ENCODE measurements at regions not wholly inside any gene's neighbourhood (a gene's known extent, or its start where the extent isn't known, plus 50 kb on each side); places are given as distances from the start of the nearest gene placed in this dataset.

DNA sequence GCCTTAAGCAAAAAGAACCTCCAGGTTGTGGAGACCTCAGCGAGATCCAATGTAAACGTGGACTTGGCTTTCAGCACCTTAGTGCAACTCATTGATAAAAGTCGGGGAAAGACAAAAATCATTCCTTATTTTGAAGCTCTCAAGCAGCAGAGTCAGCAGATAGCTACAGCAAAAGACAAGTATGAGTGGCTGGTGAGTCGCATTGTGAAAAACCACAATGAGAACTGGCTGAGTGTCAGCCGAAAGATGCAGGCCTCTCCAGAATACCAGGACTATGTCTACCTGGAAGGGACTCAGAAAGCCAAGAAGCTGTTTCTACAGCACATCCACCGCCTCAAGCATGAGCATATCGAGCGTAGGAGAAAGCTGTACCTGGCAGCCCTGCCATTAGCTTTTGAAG, 58.5 kb downstream of the ARHGAP35 start:
- Histone ChIP-seq H3K4me1 (peaks cover 17 to 28% of the 10 kb centered on the region in 2 donors), H3K27ac (no peak overlapping the region), H3K4me3 (no peak overlapping the region), H3K27me3 (no peaks in the 10 kb centered on the region), H3K9me3 (no peaks in the 10 kb centered on the region), H3K36me3 (peaks cover 0 to 43% of the 10 kb centered on the region in 2 donors)
- DNase-seq (no peak), ATAC-seq (no peak)
- TF ChIP-seq, protein P1, sequence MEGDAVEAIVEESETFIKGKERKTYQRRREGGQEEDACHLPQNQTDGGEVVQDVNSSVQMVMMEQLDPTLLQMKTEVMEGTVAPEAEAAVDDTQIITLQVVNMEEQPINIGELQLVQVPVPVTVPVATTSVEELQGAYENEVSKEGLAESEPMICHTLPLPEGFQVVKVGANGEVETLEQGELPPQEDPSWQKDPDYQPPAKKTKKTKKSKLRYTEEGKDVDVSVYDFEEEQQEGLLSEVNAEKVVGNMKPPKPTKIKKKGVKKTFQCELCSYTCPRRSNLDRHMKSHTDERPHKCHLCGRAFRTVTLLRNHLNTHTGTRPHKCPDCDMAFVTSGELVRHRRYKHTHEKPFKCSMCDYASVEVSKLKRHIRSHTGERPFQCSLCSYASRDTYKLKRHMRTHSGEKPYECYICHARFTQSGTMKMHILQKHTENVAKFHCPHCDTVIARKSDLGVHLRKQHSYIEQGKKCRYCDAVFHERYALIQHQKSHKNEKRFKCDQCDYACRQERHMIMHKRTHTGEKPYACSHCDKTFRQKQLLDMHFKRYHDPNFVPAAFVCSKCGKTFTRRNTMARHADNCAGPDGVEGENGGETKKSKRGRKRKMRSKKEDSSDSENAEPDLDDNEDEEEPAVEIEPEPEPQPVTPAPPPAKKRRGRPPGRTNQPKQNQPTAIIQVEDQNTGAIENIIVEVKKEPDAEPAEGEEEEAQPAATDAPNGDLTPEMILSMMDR (IDR thresholded peaks at IDR 0.05) = no peak
- intact Hi-C loops (cut with DNase I) = loop anchor here (10.0 kb wide), 2 partner anchors 55 to 75 kb away; partner anchors contain the start of gene ARHGAP35 (in 1 of the 2)

DNA sequence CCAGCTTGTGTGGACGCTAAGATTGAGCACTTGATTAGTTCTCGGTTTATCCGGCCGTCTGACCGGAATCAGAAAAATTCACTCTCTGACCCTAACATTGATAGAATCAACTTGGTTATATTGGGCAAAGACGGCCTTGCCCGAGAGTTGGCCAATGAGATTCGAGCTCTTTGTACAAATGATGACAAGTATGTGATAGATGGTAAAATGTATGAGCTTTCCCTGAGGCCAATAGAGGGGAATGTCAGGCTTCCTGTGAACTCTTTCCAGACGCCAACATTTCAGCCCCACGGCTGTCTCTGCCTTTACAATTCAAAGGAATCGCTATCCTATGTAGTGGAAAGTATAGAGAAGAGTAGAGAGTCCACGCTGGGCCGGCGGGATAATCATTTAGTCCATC, 59.6 kb downstream of the ARHGAP35 start:
- Histone ChIP-seq H3K27ac (no peak overlapping the region), H3K27me3 (no peaks in the 10 kb centered on the region), H3K9me3 (no peaks in the 10 kb centered on the region), H3K36me3 (peaks cover 0 to 43% of the 10 kb centered on the region in 2 donors), H3K4me3 (no peak overlapping the region), H3K4me1 (peaks cover 17 to 32% of the 10 kb centered on the region in 2 donors)
- intact Hi-C loops (cut with DNase I) = loop anchor here in 1 of 2 donors (10.0 kb wide), 1 partner anchor 64 kb away; no protein-coding TSS in a partner anchor
- DNase-seq (no peak), ATAC-seq (no peak)
- TF ChIP-seq, protein P1 (IDR thresholded peaks at IDR 0.05) = no peak

DNA sequence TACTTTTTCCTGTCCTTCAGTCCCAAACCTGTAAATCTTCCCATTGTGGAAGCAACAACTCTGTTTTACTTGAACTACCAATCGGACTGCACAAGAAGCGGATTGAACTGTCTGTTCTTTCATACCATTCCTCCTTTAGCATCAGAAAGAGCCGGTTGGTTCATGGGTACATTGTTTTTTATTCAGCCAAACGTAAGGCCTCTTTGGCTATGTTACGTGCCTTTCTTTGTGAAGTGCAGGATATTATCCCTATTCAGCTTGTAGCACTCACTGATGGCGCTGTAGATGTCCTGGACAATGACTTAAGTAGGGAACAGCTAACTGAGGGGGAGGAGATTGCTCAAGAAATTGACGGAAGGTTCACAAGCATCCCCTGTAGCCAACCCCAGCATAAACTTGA, 60.3 kb downstream of the ARHGAP35 start:
- Histone ChIP-seq H3K9me3 (no peaks in the 10 kb centered on the region), H3K4me3 (no peak overlapping the region), H3K27ac (no peak overlapping the region), H3K27me3 (no peaks in the 10 kb centered on the region), H3K36me3 (peaks cover 0 to 43% of the 10 kb centered on the region in 2 donors), H3K4me1 (peaks cover 20 to 36% of the 10 kb centered on the region in 2 donors)
- DNase-seq (no peak), ATAC-seq (no peak)
- TF ChIP-seq, protein P1 (IDR thresholded peaks at IDR 0.05) = no peak
- intact Hi-C loops (cut with DNase I) = loop anchor here in 1 of 2 donors (10.0 kb wide), 1 partner anchor 64 kb away; no protein-coding TSS in a partner anchor

DNA sequence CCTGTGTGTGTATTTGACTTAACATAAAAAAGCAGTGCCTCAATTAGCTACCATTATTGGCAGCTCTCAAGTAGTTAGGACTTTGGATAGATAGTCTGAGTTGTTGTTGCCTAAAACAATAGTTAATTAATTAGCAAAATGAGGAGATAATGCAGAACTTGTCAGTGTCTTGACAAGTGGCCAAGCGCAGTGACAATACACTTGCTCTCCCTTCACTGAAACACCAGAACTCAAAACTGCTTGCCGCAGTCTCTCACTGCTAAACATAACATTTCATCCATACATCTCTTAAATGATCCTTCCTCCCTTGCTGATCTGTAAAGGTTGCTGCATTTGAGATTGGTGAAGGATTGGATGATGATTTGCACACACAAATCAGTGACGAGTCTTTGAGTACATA, 61.7 kb downstream of the ARHGAP35 start:
- H3K27me3 ChIP-seq = no peaks in the 10 kb centered on the region
- peaks cover 27 to 29% of the 10 kb centered on the region in 2 donors for H3K4me1 ChIP-seq
- H3K36me3 ChIP-seq = peaks cover 0 to 43% of the 10 kb centered on the region in 2 donors
- TF ChIP-seq, protein P1 (IDR thresholded peaks at IDR 0.05) = no peak
- no peaks in the 10 kb centered on the region for H3K9me3 ChIP-seq
- intact Hi-C loops (cut with DNase I) = loop anchor here in 1 of 2 donors (10.0 kb wide), 1 partner anchor 62 kb away; no protein-coding TSS in a partner anchor
- DNase-seq = no peak
- ATAC-seq = no peak
- H3K27ac ChIP-seq = no peak overlapping the region
- no peak overlapping the region for H3K4me3 ChIP-seq

DNA sequence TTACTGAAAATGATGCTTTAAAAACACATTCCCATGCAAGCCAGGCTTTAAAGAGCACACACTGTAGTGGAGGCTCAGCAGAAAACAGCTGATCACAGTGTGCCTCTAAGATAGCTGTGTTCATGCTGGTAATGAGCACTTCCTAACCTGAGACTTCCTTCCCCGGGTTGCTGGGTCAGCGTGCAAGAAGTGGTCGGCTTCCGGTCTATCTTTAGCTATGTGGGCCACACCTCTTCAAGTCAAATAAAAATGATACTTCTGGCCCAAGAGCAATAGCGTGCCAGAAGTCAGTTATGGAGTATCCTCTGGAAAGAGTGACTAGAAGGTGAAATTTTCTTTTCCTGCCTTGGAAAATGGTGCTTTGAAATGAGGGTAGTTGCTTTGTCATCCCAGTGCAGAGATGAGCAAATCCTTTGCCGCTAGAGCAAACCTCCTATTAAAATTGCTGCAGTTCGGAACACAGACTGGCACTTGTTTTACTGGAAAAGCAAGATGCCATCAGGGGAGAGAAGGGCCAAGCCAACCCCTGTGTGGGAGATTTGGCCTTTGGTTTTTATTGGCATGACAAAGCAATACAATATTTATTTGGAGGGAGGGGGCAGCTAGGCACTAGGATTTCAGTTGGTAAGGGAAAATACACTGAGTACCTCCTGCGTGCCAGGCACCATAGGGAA, 64.2 kb downstream of the ARHGAP35 start:
- Histone ChIP-seq H3K36me3 (peaks cover 0 to 28% of the 10 kb centered on the region in 2 donors), H3K9me3 (no peaks in the 10 kb centered on the region), H3K4me3 (no peak overlapping the region), H3K27me3 (no peaks in the 10 kb centered on the region), H3K27ac (peak overlapping the region; percentile 1 to 60), H3K4me1 (peaks cover 27 to 34% of the 10 kb centered on the region in 2 donors)
- DNase-seq = no peak
- peak; percentile 85 for ATAC-seq
- TF ChIP-seq, protein P1 (IDR thresholded peaks at IDR 0.05) = no peak
- intact Hi-C loops (cut with DNase I) = loop anchor here in 1 of 2 donors (10.0 kb wide), 1 partner anchor 60 kb away; no protein-coding TSS in a partner anchor

All from left lung (tissue), 4 donors.